Neural progenitor cell (in vitro differentiated cells): ENCODE measurements at regions not wholly inside any gene's neighbourhood (a gene's known extent, or its start where the extent isn't known, plus 50 kb on each side); places are given as distances from the start of the nearest gene placed in this dataset.
"Not testable (repeated sequence)": the region's sequence is repeated elsewhere in the genome, so short reads cannot be mapped to it uniquely, and the experiment has no call there.

ENCODE experiments used
- DNase-seq: peaks from one replicate; pipeline ENCODE4 v3.0.0-alpha.2; 2016; ENCODE audit warnings: low spot score
- H2AFZ ChIP-seq: fragments of 200-600 bp; sonication (generic); replicated peaks from 2 replicates; pipeline ENCODE4 v1.6.1; 2016; ENCODE audit warnings: antibody characterized with exemption
- H3F3A ChIP-seq: fragments of 200-600 bp; sonication (generic); 2 replicates; pipeline ENCODE4 v1.6.1; 2016; ENCODE audit warnings: antibody characterized with exemption, low read depth
- H3K27ac ChIP-seq: fragments of 200-600 bp; sonication (generic); 2 replicates; pipeline ENCODE4 v1.5.1; 2016; ENCODE audit warnings: mild to moderate bottlenecking
- H3K27me3 ChIP-seq: fragments of 200-600 bp; sonication (generic); 2 replicates; pipeline ENCODE4 v1.6.1; 2016; ENCODE audit warnings: mild to moderate bottlenecking, moderate library complexity
- H3K36me3 ChIP-seq: fragments of 200-600 bp; sonication (generic); 2 replicates; pipeline ENCODE4 v1.5.1; 2016
- H3K4me1 ChIP-seq: fragments of 200-600 bp; sonication (generic); 2 replicates; pipeline ENCODE4 v1.6.1; 2016; ENCODE audit warnings: mixed run types
- H3K4me2 ChIP-seq: fragments of 200-600 bp; sonication (generic); 2 replicates; pipeline ENCODE4 v1.6.1; 2016
- H3K4me3 ChIP-seq: fragments of 200-600 bp; sonication (generic); 2 replicates; pipeline ENCODE4 v1.5.1; 2016
- H3K79me2 ChIP-seq: fragments of 200-600 bp; sonication (generic); 2 replicates; pipeline ENCODE4 v1.6.1; 2016; ENCODE audit warnings: low read depth
- H3K9ac ChIP-seq: fragments of 200-600 bp; sonication (generic); 2 replicates; pipeline ENCODE4 v1.6.1; 2016
- H3K9me3 ChIP-seq: fragments of 200-600 bp; sonication (generic); 2 replicates; pipeline ENCODE4 v1.5.1; 2016; ENCODE audit warnings: low read depth
- H4K20me1 ChIP-seq: fragments of 200-600 bp; sonication (generic); 2 replicates; pipeline ENCODE4 v1.6.1; 2016; ENCODE audit warnings: low read depth
- H3K27ac Mint-ChIP-seq: 3 replicates; pipeline ENCODE4 v1.8.0; 2021; ENCODE audit warnings: mixed read lengths
- H3K27me3 Mint-ChIP-seq: 2 replicates; pipeline ENCODE4 v1.8.0; 2022; ENCODE audit warnings: low read depth, mild to moderate bottlenecking, inconsistent platforms, moderate library complexity, mixed read lengths; ENCODE audit not compliant: insufficient read depth
- H3K36me3 Mint-ChIP-seq: 3 replicates; pipeline ENCODE4 v1.8.0; 2021; ENCODE audit warnings: mixed read lengths
- H3K4me1 Mint-ChIP-seq: 3 replicates; pipeline ENCODE4 v1.8.0; 2021; ENCODE audit warnings: mixed read lengths
- H3K4me3 Mint-ChIP-seq: 3 replicates; pipeline ENCODE4 v1.8.0; 2021; ENCODE audit warnings: mild to moderate bottlenecking, moderate library complexity, mixed read lengths
- H3K9me3 Mint-ChIP-seq: 3 replicates; pipeline ENCODE4 v1.8.0; 2020; ENCODE audit warnings: mixed read lengths
- CTCF ChIP-seq: fragments of 200-600 bp; sonication (generic); IDR thresholded peaks from 2 replicates; pipeline ENCODE4 v1.5.1; 2017; ENCODE audit warnings: antibody characterized with exemption, mild to moderate bottlenecking
- EZH2 ChIP-seq: fragments of 200-600 bp; sonication (generic); IDR thresholded peaks from 2 replicates; pipeline ENCODE4 v1.6.1; 2017; ENCODE audit warnings: antibody characterized with exemption, mild to moderate bottlenecking, moderate library complexity
- EZH2phosphoT487 ChIP-seq: fragments of 200-600 bp; sonication (generic); IDR thresholded peaks from 2 replicates; pipeline ENCODE4 v1.6.1; 2017; ENCODE audit warnings: antibody characterized with exemption

GRCh38 chr22:10741210-10741609 is 4786.8 kb upstream of the OR11H1 start:
- Mint-ChIP-seq H3K27me3 (peaks cover 6% of the 10 kb centered on the region), H3K27ac (no peak overlapping the region), H3K36me3 (peaks cover 6% of the 10 kb centered on the region), H3K4me3 (no peak overlapping the region), H3K4me1 (no peaks in the 10 kb centered on the region), H3K9me3 (peaks cover 62% of the 10 kb centered on the region)
- H3K9me3 ChIP-seq = peaks cover 20% of the 10 kb centered on the region
- no peak for DNase-seq
- no peaks in the 10 kb centered on the region for H3K4me1 ChIP-seq
- no peaks in the 10 kb centered on the region for H4K20me1 ChIP-seq
- H3K27me3 ChIP-seq = no peaks in the 10 kb centered on the region
- H3K27ac ChIP-seq = no peak overlapping the region
- no peak overlapping the region for H2AFZ ChIP-seq
- H3K79me2 ChIP-seq = no peaks in the 10 kb centered on the region
- no peak overlapping the region for H3K4me2 ChIP-seq
- H3K9ac ChIP-seq = no peak overlapping the region
- TF ChIP-seq EZH2 = no peak
- no peak for TF ChIP-seq CTCF
- no peak for TF ChIP-seq EZH2phosphoT487
- H3K4me3 ChIP-seq = no peak overlapping the region
- H3F3A ChIP-seq = no peaks in the 10 kb centered on the region
- H3K36me3 ChIP-seq = no peaks in the 10 kb centered on the region

GRCh38 chr22:10741776-10742630 is 4786.0 kb upstream of the OR11H1 start:
- not testable (repeated sequence) for H3K4me3 ChIP-seq, H3K27ac ChIP-seq, H3K27ac Mint-ChIP-seq, H4K20me1 ChIP-seq, H3K79me2 ChIP-seq, H3K36me3 Mint-ChIP-seq, H2AFZ ChIP-seq, H3K4me1 Mint-ChIP-seq, H3K4me2 ChIP-seq, H3K4me3 Mint-ChIP-seq, H3K27me3 Mint-ChIP-seq, H3K9ac ChIP-seq, H3K4me1 ChIP-seq, H3K36me3 ChIP-seq, DNase-seq, H3K27me3 ChIP-seq, H3F3A ChIP-seq
- H3K9me3 ChIP-seq = peaks cover 20% of the 10 kb centered on the region
- H3K9me3 Mint-ChIP-seq = peaks cover 63% of the 10 kb centered on the region

GRCh38 chr22:10746382-10746781 is 4781.6 kb upstream of the OR11H1 start:
- H3K36me3 Mint-ChIP-seq, H3K4me2 ChIP-seq, H3K9ac ChIP-seq, H3F3A ChIP-seq, H2AFZ ChIP-seq, H3K4me3 ChIP-seq, H3K27ac Mint-ChIP-seq, H3K4me3 Mint-ChIP-seq, DNase-seq, H3K36me3 ChIP-seq, H4K20me1 ChIP-seq, H3K27me3 ChIP-seq, H3K4me1 ChIP-seq, H3K27me3 Mint-ChIP-seq, H3K27ac ChIP-seq, H3K4me1 Mint-ChIP-seq, H3K79me2 ChIP-seq: not testable (repeated sequence)
- H3K9me3 ChIP-seq = peaks cover 25% of the 10 kb centered on the region
- H3K9me3 Mint-ChIP-seq = peaks cover 46% of the 10 kb centered on the region

GRCh38 chr22:10747227-10747626 is 4780.8 kb upstream of the OR11H1 start:
- H3K27ac ChIP-seq, H3K4me3 ChIP-seq, H3K9ac ChIP-seq, H3K27ac Mint-ChIP-seq, DNase-seq, H3K4me2 ChIP-seq, H3K4me3 Mint-ChIP-seq, H3K27me3 ChIP-seq, H3K4me1 ChIP-seq, H3F3A ChIP-seq, H2AFZ ChIP-seq, H3K36me3 ChIP-seq, H3K4me1 Mint-ChIP-seq, H3K27me3 Mint-ChIP-seq, H3K79me2 ChIP-seq, H4K20me1 ChIP-seq, H3K36me3 Mint-ChIP-seq: not testable (repeated sequence)
- H3K9me3 ChIP-seq = peaks cover 29% of the 10 kb centered on the region
- peaks cover 44% of the 10 kb centered on the region for H3K9me3 Mint-ChIP-seq

- not testable (repeated sequence) for H3K4me1 ChIP-seq, DNase-seq, H3K36me3 ChIP-seq, H3K4me3 ChIP-seq, H2AFZ ChIP-seq, H3K4me2 ChIP-seq, H3K79me2 ChIP-seq, H3K27me3 Mint-ChIP-seq, H3K9ac ChIP-seq, H3K27me3 ChIP-seq, H3K4me3 Mint-ChIP-seq, H3F3A ChIP-seq, H3K27ac Mint-ChIP-seq, H3K36me3 Mint-ChIP-seq, H3K4me1 Mint-ChIP-seq, H3K27ac ChIP-seq, H4K20me1 ChIP-seq
- H3K9me3 ChIP-seq = peaks cover 30% of the 10 kb centered on the region
- peaks cover 39% of the 10 kb centered on the region for H3K9me3 Mint-ChIP-seq
These were observed 4779.2 kb upstream of the OR11H1 start for GRCh38 chr22:10748751-10749150.

- H3K4me3 ChIP-seq, H3K9ac ChIP-seq, H3K36me3 ChIP-seq, H3K4me2 ChIP-seq, H3K27me3 Mint-ChIP-seq, H3K4me1 ChIP-seq, H4K20me1 ChIP-seq, H3K79me2 ChIP-seq, H3F3A ChIP-seq, H3K27me3 ChIP-seq, H3K4me3 Mint-ChIP-seq, H3K36me3 Mint-ChIP-seq, H3K4me1 Mint-ChIP-seq, DNase-seq, H2AFZ ChIP-seq, H3K27ac ChIP-seq, H3K27ac Mint-ChIP-seq: not testable (repeated sequence)
- H3K9me3 Mint-ChIP-seq = peaks cover 40% of the 10 kb centered on the region
- peaks cover 36% of the 10 kb centered on the region for H3K9me3 ChIP-seq
These were observed 4778.6 kb upstream of the OR11H1 start for GRCh38 chr22:10749423-10749822.

- not testable (repeated sequence) for H3K36me3 Mint-ChIP-seq, H3K27ac Mint-ChIP-seq, H3K4me1 ChIP-seq, H3K27me3 ChIP-seq, H3F3A ChIP-seq, H3K4me1 Mint-ChIP-seq, H3K27ac ChIP-seq, H3K36me3 ChIP-seq, H3K4me2 ChIP-seq, H3K4me3 ChIP-seq, H2AFZ ChIP-seq, H3K79me2 ChIP-seq, H3K27me3 Mint-ChIP-seq, H3K4me3 Mint-ChIP-seq, H4K20me1 ChIP-seq, DNase-seq, H3K9ac ChIP-seq
- peaks cover 35% of the 10 kb centered on the region for H3K9me3 ChIP-seq
- peaks cover 40% of the 10 kb centered on the region for H3K9me3 Mint-ChIP-seq
These were observed 4774.4 kb upstream of the OR11H1 start for GRCh38 chr22:10753566-10753965.
